Right atrium auricular region (tissue), 2 donors: ENCODE measurements at regions not wholly inside any gene's neighbourhood (a gene's known extent, or its start where the extent isn't known, plus 50 kb on each side); places are given as distances from the start of the nearest gene placed in this dataset.

ENCODE experiments used
- DNase-seq: peaks from one replicate; pipeline ENCODE4 v3.0.0-alpha.2; 2019; ENCODE audit warnings: low spot score
- H3K27ac ChIP-seq, 2 donors: fragments of 200-600 bp; sonication (generic); 1 replicate in 1 of 2; 2 replicates in 1 of 2; pipeline ENCODE4 v1.5.1; 2016 to 2019
- H3K27me3 ChIP-seq, 2 donors: fragments of 200-600 bp; sonication (generic); one replicate each; pipeline versions ENCODE4 v1.5.1 to v1.6.0; 2017 to 2019
- H3K36me3 ChIP-seq: fragments of 200-600 bp; sonication (generic); one replicate; pipeline ENCODE4 v1.5.1; 2016
- H3K4me1 ChIP-seq, 2 donors: fragments of 200-600 bp; sonication (generic); one replicate each; pipeline versions ENCODE4 v1.5.1 to v1.6.0; 2017 to 2019
- H3K4me3 ChIP-seq, 2 donors: fragments of 200-600 bp; sonication (generic); 1 replicate in 1 of 2; 2 replicates in 1 of 2; pipeline ENCODE4 v1.5.1; 2017 to 2019; ENCODE audit warnings: mild to moderate bottlenecking in 1 of 2, moderate library complexity in 1 of 2
- H3K9me3 ChIP-seq, 2 donors: fragments of 200-600 bp; sonication (generic); one replicate each; pipeline ENCODE4 v1.5.1; 2019
- TF ChIP-seq, protein P1 (sequence below), 2 donors: fragments of 200-600 bp; sonication (generic); IDR thresholded peaks; one replicate each; pipeline ENCODE4 v1.5.1; 2019; ENCODE audit warnings: antibody characterized with exemption in 2 of 2

- no peak for DNase-seq
- Histone ChIP-seq H3K4me1 (no peaks in the 10 kb centered on the region), H3K9me3 (peaks cover 3 to 6% of the 10 kb centered on the region in 2 donors), H3K27ac (no peak overlapping the region), H3K27me3 (no peaks in the 10 kb centered on the region), H3K36me3 (no peaks in the 10 kb centered on the region), H3K4me3 (no peak overlapping the region)
- TF ChIP-seq, protein P1, sequence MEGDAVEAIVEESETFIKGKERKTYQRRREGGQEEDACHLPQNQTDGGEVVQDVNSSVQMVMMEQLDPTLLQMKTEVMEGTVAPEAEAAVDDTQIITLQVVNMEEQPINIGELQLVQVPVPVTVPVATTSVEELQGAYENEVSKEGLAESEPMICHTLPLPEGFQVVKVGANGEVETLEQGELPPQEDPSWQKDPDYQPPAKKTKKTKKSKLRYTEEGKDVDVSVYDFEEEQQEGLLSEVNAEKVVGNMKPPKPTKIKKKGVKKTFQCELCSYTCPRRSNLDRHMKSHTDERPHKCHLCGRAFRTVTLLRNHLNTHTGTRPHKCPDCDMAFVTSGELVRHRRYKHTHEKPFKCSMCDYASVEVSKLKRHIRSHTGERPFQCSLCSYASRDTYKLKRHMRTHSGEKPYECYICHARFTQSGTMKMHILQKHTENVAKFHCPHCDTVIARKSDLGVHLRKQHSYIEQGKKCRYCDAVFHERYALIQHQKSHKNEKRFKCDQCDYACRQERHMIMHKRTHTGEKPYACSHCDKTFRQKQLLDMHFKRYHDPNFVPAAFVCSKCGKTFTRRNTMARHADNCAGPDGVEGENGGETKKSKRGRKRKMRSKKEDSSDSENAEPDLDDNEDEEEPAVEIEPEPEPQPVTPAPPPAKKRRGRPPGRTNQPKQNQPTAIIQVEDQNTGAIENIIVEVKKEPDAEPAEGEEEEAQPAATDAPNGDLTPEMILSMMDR (IDR thresholded peaks at IDR 0.05): no peak
Observed at GRCh38 chr19:23855676-23856075, 59.0 kb upstream of the ZNF726 start.

DNA sequence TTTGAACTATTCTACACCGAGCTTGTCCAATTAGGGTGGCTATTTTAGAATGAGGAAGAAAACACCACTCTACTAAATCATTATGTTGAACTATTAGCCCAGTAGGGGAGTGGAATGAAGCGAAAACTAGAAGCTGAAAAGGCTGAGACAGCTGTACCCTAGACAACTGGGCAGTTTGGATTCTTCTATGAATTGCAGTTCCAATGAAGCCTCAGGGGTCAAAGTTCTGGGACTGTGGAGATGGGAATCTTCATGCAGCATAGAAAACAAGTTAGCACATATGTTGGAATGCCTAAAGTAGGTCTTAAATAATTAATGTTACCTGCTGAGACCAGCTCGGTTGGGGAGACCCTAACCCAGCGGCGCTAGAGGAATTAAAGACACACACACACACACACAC lies 62.7 kb upstream of the ZNF726 start:
- Histone ChIP-seq H3K27me3 (no peaks in the 10 kb centered on the region), H3K9me3 (peaks cover 3 to 12% of the 10 kb centered on the region in 2 donors), H3K4me1 (no peaks in the 10 kb centered on the region), H3K36me3 (no peaks in the 10 kb centered on the region), H3K27ac (no peak overlapping the region), H3K4me3 (no peak overlapping the region)
- DNase-seq: no peak
- TF ChIP-seq, protein P1 (IDR thresholded peaks at IDR 0.05): no peak

- Histone ChIP-seq H3K4me1 (no peaks in the 10 kb centered on the region), H3K9me3 (peaks cover 7 to 79% of the 10 kb centered on the region in 2 donors), H3K36me3 (no peaks in the 10 kb centered on the region), H3K4me3 (no peak overlapping the region), H3K27me3 (no peaks in the 10 kb centered on the region), H3K27ac (no peak overlapping the region)
- DNase-seq: no peak
- TF ChIP-seq, protein P1 (IDR thresholded peaks at IDR 0.05): no peak
Observed at GRCh38 chr19:23832717-23833327, 74.1 kb upstream of the ZNF681 start.

DNA sequence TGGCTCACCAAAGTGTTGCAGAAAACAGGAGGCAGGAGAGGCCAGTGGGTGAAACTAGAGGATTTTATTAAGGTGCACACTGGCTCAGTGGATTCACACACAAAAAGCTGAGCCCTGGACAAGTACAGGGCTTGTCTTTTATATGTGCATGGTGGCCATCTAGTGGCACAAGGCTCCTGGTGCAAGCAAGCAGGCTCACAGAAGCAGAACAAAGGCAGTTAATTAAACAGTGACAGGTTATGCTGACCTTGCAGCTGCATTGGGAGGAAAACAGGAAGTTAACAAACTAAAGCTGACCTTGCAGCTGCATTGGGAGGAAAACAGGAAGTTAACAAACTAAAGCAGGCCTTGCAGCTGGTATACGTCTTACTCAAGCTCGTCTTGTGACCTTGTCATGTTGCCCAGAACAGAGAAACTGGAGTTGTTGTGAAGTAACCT lies 65.3 kb upstream of the ZNF681 start:
- Histone ChIP-seq H3K36me3 (no peaks in the 10 kb centered on the region), H3K27me3 (no peaks in the 10 kb centered on the region), H3K27ac (no peak overlapping the region), H3K9me3 (peaks cover 19 to 52% of the 10 kb centered on the region in 2 donors), H3K4me3 (no peak overlapping the region), H3K4me1 (no peaks in the 10 kb centered on the region)
- TF ChIP-seq, protein P1 (IDR thresholded peaks at IDR 0.05): no peak
- no peak for DNase-seq

GRCh38 chr19:23822735-23823134 lies 64.0 kb upstream of the ZNF681 start:
- H3K4me3 ChIP-seq: no peak overlapping the region
- H3K27me3 ChIP-seq: no peaks in the 10 kb centered on the region
- H3K36me3 ChIP-seq: no peaks in the 10 kb centered on the region
- TF ChIP-seq, protein P1 (IDR thresholded peaks at IDR 0.05): no peak
- H3K9me3 ChIP-seq: peaks cover 19 to 49% of the 10 kb centered on the region in 2 donors
- no peak overlapping the region for H3K27ac ChIP-seq
- DNase-seq: no peak
- H3K4me1 ChIP-seq: no peaks in the 10 kb centered on the region

- Histone ChIP-seq H3K36me3 (no peaks in the 10 kb centered on the region), H3K9me3 (peaks cover 0 to 10% of the 10 kb centered on the region in 2 donors), H3K4me1 (no peaks in the 10 kb centered on the region), H3K27me3 (no peaks in the 10 kb centered on the region), H3K27ac (no peak overlapping the region), H3K4me3 (no peak overlapping the region)
- TF ChIP-seq, protein P1 (IDR thresholded peaks at IDR 0.05): peak in 1 of 2 donors; percentile 51
- no peak for DNase-seq
Observed at GRCh38 chr19:23817519-23817918, 58.8 kb upstream of the ZNF681 start.
